B cell (primary cell): ENCODE measurements at regions not wholly inside any gene's neighbourhood (a gene's known extent, or its start where the extent isn't known, plus 50 kb on each side); places are given as distances from the start of the nearest gene placed in this dataset.

Source experiments
- ATAC-seq: fragments of 200-7000 bp; cut with Tn5 transposase; one replicate; pipeline ENCODE4 v1.10.0; 2021; ENCODE audit warnings: low read depth, mild to moderate bottlenecking, moderate number of reproducible peaks, moderate library complexity
- CTCF ChIA-PET: fragments of 350-600 bp; sonication (Branson Sonifier 250); formaldehyde crosslinking; loops from one replicate; lab custom pipeline; 2021; ENCODE audit warnings: antibody characterized with exemption, inconsistent platforms; lab: Charles Lee
- POLR2A ChIA-PET: fragments of 350-600 bp; sonication (Branson Sonifier 250); formaldehyde crosslinking; loops from one replicate; lab custom pipeline; 2021; ENCODE audit warnings: antibody characterized with exemption; lab: Charles Lee
- DNase-seq: peaks from one replicate; pipeline ENCODE4 v3.0.0; 2013
- H2AFZ ChIP-seq: 2 replicates; pipeline ENCODE4 v1.6.1; 2012; ENCODE audit warnings: mild to moderate bottlenecking, low read depth, low read length; ENCODE audit not compliant: insufficient read depth, poor library complexity, severe bottlenecking
- H3K27ac ChIP-seq, 2 donors: 1 replicate in 1 of 2; 2 replicates in 1 of 2; pipeline ENCODE4 v1.5.1; 2012 to 2013; ENCODE audit warnings: low read length in 2 of 2, mild to moderate bottlenecking in 2 of 2, moderate library complexity in 1 of 2
- H3K27me3 ChIP-seq, 4 experiments: fragments of 200-600 bp in 1 of 4; sonication (generic) in 1 of 4; replicated peaks in 1 of 4; 1 replicate in 2 of 4; 2 replicates in 2 of 4; pipeline versions ENCODE4 v1.6.1 to v1.7.0; 2013 to 2016; ENCODE audit warnings: low read length in 3 of 4, mild to moderate bottlenecking in 2 of 4, mixed read lengths in 1 of 4, moderate library complexity in 1 of 4; ENCODE audit not compliant: insufficient read depth in 4 of 4, control insufficient read depth in 3 of 4; ENCODE audit errors: control extremely low read depth in 1 of 4
- H3K36me3 ChIP-seq, 2 experiments: replicated peaks in 1 of 2; 1 replicate in 1 of 2; 2 replicates in 1 of 2; pipeline versions ENCODE4 v1.6.1 to v1.7.1; 2013; ENCODE audit warnings: low read length in 1 of 2; ENCODE audit not compliant: insufficient read depth in 2 of 2, control insufficient read depth in 1 of 2; ENCODE audit errors: control extremely low read depth in 1 of 2, extremely low read depth in 1 of 2
- H3K4me1 ChIP-seq, 2 donors: fragments of 200-600 bp in 1 of 2; sonication (generic) in 1 of 2; 1 replicate in 1 of 2; 2 replicates in 1 of 2; pipeline versions ENCODE4 v1.5.1 to v1.6.1; 2013 to 2017; ENCODE audit warnings: low read length in 2 of 2; ENCODE audit not compliant: control insufficient read depth in 2 of 2, insufficient read depth in 2 of 2
- H3K4me2 ChIP-seq: replicated peaks from 2 replicates; pipeline ENCODE3; 2012; ENCODE audit warnings: mild to moderate bottlenecking, low read depth, low read length; ENCODE audit not compliant: poor library complexity, severe bottlenecking
- H3K4me3 ChIP-seq, 5 experiments: fragments of 200-600 bp in 1 of 5; sonication (generic) in 1 of 5; 1 replicate in 3 of 5; 2 replicates in 2 of 5; pipeline versions ENCODE4 v1.5.1 to v1.7.0; 2011 to 2016; ENCODE audit warnings: low read length in 4 of 5, mild to moderate bottlenecking in 4 of 5, low read depth in 2 of 5, control low read depth in 1 of 5, moderate library complexity in 1 of 5; ENCODE audit not compliant: insufficient read depth in 1 of 5; ENCODE audit errors: control extremely low read depth in 1 of 5, extremely low read depth in 1 of 5
- H3K79me2 ChIP-seq: fragments of 200-600 bp; sonication (generic); one replicate; pipeline ENCODE4 v1.6.0; 2016; ENCODE audit warnings: low read length; ENCODE audit not compliant: control insufficient read depth, insufficient read depth
- H3K9ac ChIP-seq: fragments of 200-600 bp; sonication (generic); 2 replicates; pipeline ENCODE4 v1.6.1; 2017; ENCODE audit warnings: mild to moderate bottlenecking, low read length, moderate library complexity
- H3K9me3 ChIP-seq, 3 donors: one replicate each; pipeline versions ENCODE4 v1.6.1 to v1.7.1; 2013; ENCODE audit warnings: low read length in 2 of 3; ENCODE audit not compliant: control insufficient read depth in 2 of 3, insufficient read depth in 1 of 3; ENCODE audit errors: control extremely low read depth in 1 of 3
- H4K20me1 ChIP-seq: 2 replicates; pipeline ENCODE4 v1.6.0; 2012; ENCODE audit warnings: mild to moderate bottlenecking, low read length; ENCODE audit not compliant: insufficient read depth, control insufficient read depth, poor library complexity, severe bottlenecking
- H3K27ac Mint-ChIP-seq: one replicate; pipeline ENCODE4 v1.8.0; 2021; ENCODE audit warnings: mixed read lengths
- H3K27me3 Mint-ChIP-seq: one replicate; pipeline ENCODE4 v1.8.0; 2021; ENCODE audit warnings: mixed read lengths
- H3K4me1 Mint-ChIP-seq: one replicate; pipeline ENCODE4 v1.8.0; 2021; ENCODE audit warnings: mixed read lengths
- H3K4me3 Mint-ChIP-seq: one replicate; pipeline ENCODE4 v1.8.0; 2021; ENCODE audit warnings: mixed read lengths
- H3K9me3 Mint-ChIP-seq: one replicate; pipeline ENCODE4 v1.8.0; 2022; ENCODE audit warnings: mixed read lengths; ENCODE audit not compliant: insufficient read depth
- CTCF ChIP-seq: fragments of 200-600 bp; IDR thresholded peaks from one replicate; pipeline ENCODE4 v1.8.0; 2022; ENCODE audit warnings: antibody characterized with exemption, mild to moderate bottlenecking
- EZH2 ChIP-seq: IDR thresholded peaks from 2 replicates; pipeline ENCODE4 v1.6.1; 2012; ENCODE audit warnings: borderline replicate concordance, low read depth, mild to moderate bottlenecking, moderate library complexity, low read length; ENCODE audit not compliant: insufficient read depth, poor library complexity, severe bottlenecking
- WGBS: methylation state at CpG from one replicate; pipeline ENCODE4 v1.1.5; 2013; ENCODE audit warnings: missing lambda C conversion rate; ENCODE audit not compliant: insufficient coverage; 5-methylcytosine and 5-hydroxymethylcytosine counted together
- intact Hi-C: fragments of 100-400 bp; cut with micrococcal nuclease; formaldehyde crosslinking; loops from one replicate; pipeline ENCODE4 v1.10.0; 2022

DNA sequence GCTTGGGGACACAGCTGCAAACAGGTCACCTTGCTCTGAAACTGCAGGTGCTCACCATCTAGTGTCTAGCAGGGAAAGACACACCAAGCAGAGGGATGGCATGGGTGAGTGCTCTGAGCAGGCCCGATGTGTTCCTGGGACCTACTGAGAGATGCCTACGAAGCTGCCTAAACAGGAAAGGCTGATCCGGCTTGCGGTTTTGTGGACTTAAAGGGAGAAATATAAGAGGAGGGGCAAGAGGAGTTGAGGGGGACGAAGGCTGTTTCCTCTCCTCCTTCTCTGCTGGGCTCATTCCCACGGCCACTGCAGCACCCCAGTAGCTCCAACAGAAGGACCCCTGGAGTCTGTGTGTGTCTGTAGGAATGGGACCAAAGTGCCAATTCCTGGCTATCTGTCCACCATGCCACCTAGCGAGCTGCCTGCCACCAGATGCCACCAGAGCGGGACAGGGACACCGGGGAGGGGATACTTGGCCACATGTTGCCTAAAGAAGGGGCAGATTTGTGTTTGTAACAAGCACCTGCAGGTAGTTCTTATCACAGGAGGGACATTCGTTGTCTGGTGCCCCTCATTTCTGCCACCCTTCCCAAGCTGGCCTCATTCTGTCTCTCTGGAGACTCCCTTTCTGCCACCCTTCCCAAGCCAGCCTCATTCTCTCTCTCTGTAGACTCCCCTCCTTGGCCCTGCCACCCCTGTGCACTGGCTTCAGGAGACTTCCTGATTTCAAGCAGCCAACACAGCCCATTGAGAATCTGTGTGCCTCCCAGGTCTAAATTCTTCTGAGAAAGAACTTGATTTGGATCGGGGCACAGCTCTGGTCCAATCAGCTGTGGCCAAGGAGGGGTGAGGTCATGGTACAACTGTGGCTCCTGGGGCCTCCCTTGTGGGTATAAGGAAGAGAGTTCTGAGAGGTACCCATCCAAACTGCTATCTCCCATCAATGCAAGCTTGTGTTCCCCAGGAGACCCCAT lies 221.8 kb downstream of the ANKRD60 start:
- no peaks in the 10 kb centered on the region for H3K79me2 ChIP-seq
- no peak overlapping the region for H3K4me2 ChIP-seq
- TF ChIP-seq EZH2 (no peak), CTCF (no peak)
- H3K4me3 ChIP-seq, result no peak overlapping the region
- POLR2A ChIA-PET, result no interaction called here
- H3K4me1 Mint-ChIP-seq, result no peaks in the 10 kb centered on the region
- H3K36me3 ChIP-seq, result no peaks in the 10 kb centered on the region
- CTCF ChIA-PET, result no interaction called here
- H3K9ac ChIP-seq, result no peak overlapping the region
- no peak overlapping the region for H3K27ac ChIP-seq
- H3K9me3 Mint-ChIP-seq, result no peaks in the 10 kb centered on the region
- H3K4me1 ChIP-seq, result no peaks in the 10 kb centered on the region
- DNase-seq, result no peak
- no peak overlapping the region for H3K4me3 Mint-ChIP-seq
- peaks cover 0 to 3% (median 0%) of the 10 kb centered on the region in 4 experiments for H3K27me3 ChIP-seq
- ATAC-seq, result no peak
- H3K9me3 ChIP-seq, result peaks cover 0 to 5% (median 0%) of the 10 kb centered on the region in 3 donors
- intact Hi-C loops, result no loop called here
- H3K27me3 Mint-ChIP-seq, result peaks cover 27% of the 10 kb centered on the region
- WGBS, result 30% methylated on average over 4 of the region's 11 CpGs
- no peak overlapping the region for H2AFZ ChIP-seq
- H3K27ac Mint-ChIP-seq, result no peak overlapping the region
- H4K20me1 ChIP-seq, result no peaks in the 10 kb centered on the region
